K562 (cell line): ENCODE measurements at regions not wholly inside any gene's neighbourhood (a gene's known extent, or its start where the extent isn't known, plus 50 kb on each side); places are given as distances from the start of the nearest gene placed in this dataset.

Source experiments
- ATAC-seq: fragments of 200-7000 bp; cut with Tn5 transposase; 3 replicates; pipeline ENCODE4 v1.9.1; 2020; ENCODE audit warnings: moderate library complexity
- BruUV-seq: library from RNA; stranded (reverse); fragments of 400-500 nt; replicated peaks from 2 replicates; lab custom pipeline; 2021; lab: Mats Ljungman, UMichigan
- CTCF ChIA-PET: fragments of 300-600 bp; formaldehyde crosslinking; extraction: SDS; loops from one replicate; lab custom pipeline; 2021; ENCODE audit warnings: low intra/inter-chr PET ratio; lab: Yijun Ruan, JAX
- POLR2A ChIA-PET: fragments of 300-600, 350-650 bp; sonication (Branson Sonifier 250); formaldehyde crosslinking; extraction: SDS; loops from one replicate; lab custom pipeline; 2021; ENCODE audit warnings: antibody characterized with exemption, inconsistent platforms; lab: Yijun Ruan, JAX
- DNase-seq, 4 experiments: peaks; one replicate each; pipeline versions ENCODE4 v3.0.0 to v3.0.0-alpha.2; 2011 to 2018; ENCODE audit warnings: low spot score in 3 of 4, mixed read lengths in 3 of 4; ENCODE audit errors: extremely low read depth in 1 of 4
- FAIRE-seq: peaks from 2 replicates; lab custom pipeline; 2011; peaks lifted over from hg19 to GRCh38; lab: Jason Lieb, UNC
- H2AFZ ChIP-seq: 2 replicates; pipeline ENCODE4 v1.6.0; 2011; ENCODE audit warnings: low read depth, low read length, control low read depth, inconsistent platforms
- H3K27ac ChIP-seq: fragments of 200-600 bp; 3 replicates; pipeline ENCODE4 v1.8.0; 2011; ENCODE audit warnings: low read depth, mild to moderate bottlenecking, control low read depth, inconsistent platforms, low read length, moderate library complexity, mixed read lengths; ENCODE audit errors: extremely low read depth
- H3K27me3 ChIP-seq, 2 experiments: fragments of 300-600 bp in 1 of 2; 2 replicates in 1 of 2; 3 replicates in 1 of 2; pipeline versions ENCODE4 v1.6.0 to v1.8.0; 2011; ENCODE audit warnings: inconsistent platforms in 2 of 2, low read length in 2 of 2, mild to moderate bottlenecking in 1 of 2, mixed read lengths in 1 of 2, moderate library complexity in 1 of 2; ENCODE audit not compliant: control insufficient read depth in 2 of 2, insufficient read depth in 2 of 2
- H3K36me3 ChIP-seq: fragments of 300-600 bp; 3 replicates; pipeline ENCODE4 v1.8.0; 2011; ENCODE audit warnings: mild to moderate bottlenecking, low read length, inconsistent platforms; ENCODE audit not compliant: control insufficient read depth, insufficient read depth
- H3K4me1 ChIP-seq, 2 experiments: fragments of 200-600 bp in 1 of 2; replicated peaks in 1 of 2; 2 replicates in 1 of 2; 3 replicates in 1 of 2; pipeline versions ENCODE4 v1.5.1 to v1.8.0; 2011; ENCODE audit warnings: inconsistent platforms in 2 of 2, low read length in 2 of 2, mild to moderate bottlenecking in 1 of 2, mixed read lengths in 1 of 2, moderate library complexity in 1 of 2; ENCODE audit not compliant: control insufficient read depth in 2 of 2, insufficient read depth in 2 of 2
- H3K4me2 ChIP-seq: 2 replicates; pipeline ENCODE4 v1.6.1; 2011; ENCODE audit warnings: low read length, control low read depth, inconsistent platforms, mixed read lengths; ENCODE audit not compliant: insufficient read depth
- H3K4me3 ChIP-seq: fragments of 200-600 bp; sonication (generic), shearing (Covaris generic); 2 replicates; pipeline ENCODE4 v1.5.1; 2016; ENCODE audit warnings: control low read depth, inconsistent platforms
- H3K79me2 ChIP-seq: fragments of 200-600 bp; 3 replicates; pipeline ENCODE4 v1.8.0; 2011; ENCODE audit warnings: low read length, inconsistent platforms; ENCODE audit not compliant: control insufficient read depth, insufficient read depth
- H3K9ac ChIP-seq, 2 experiments: 2 replicates each; pipeline versions ENCODE4 v1.6.0 to v1.6.1; 2011; ENCODE audit warnings: low read depth in 2 of 2, low read length in 2 of 2, control low read depth in 1 of 2, inconsistent platforms in 1 of 2, mild to moderate bottlenecking in 1 of 2, mixed read lengths in 1 of 2; ENCODE audit not compliant: insufficient read depth in 1 of 2
- H3K9me1 ChIP-seq: one replicate; pipeline ENCODE4 v1.6.0; 2011; ENCODE audit warnings: inconsistent platforms, mild to moderate bottlenecking, low read length, moderate library complexity; ENCODE audit not compliant: control insufficient read depth, insufficient read depth
- H3K9me3 ChIP-seq: replicated peaks from 2 replicates; pipeline ENCODE4 v1.5.1; 2011; ENCODE audit warnings: low read depth, low read length, inconsistent platforms; ENCODE audit not compliant: control insufficient read depth, insufficient read depth
- H4K20me1 ChIP-seq: replicated peaks from 2 replicates; pipeline ENCODE4 v1.6.1; 2011; ENCODE audit warnings: low read length, inconsistent platforms, mixed read lengths; ENCODE audit not compliant: control insufficient read depth, insufficient read depth
- PKNOX1 ChIP-seq: fragments of 450-650 bp; IDR thresholded peaks from 2 replicates; pipeline ENCODE4 v1.6.1; 2016
- YBX1 ChIP-seq: fragments of 450-650 bp; IDR thresholded peaks from 2 replicates; pipeline ENCODE4 v1.7.1; 2016; ENCODE audit warnings: mild to moderate bottlenecking
- WGBS: fragments of 100-300 bp; shearing (Covaris generic); methylation state at CpG from one replicate; pipeline ENCODE4 v1.1.6; 2016; ENCODE audit warnings: low coverage, mixed read lengths; ENCODE audit not compliant: insufficient coverage; ENCODE audit errors: missing lambda C conversion rate; 5-methylcytosine and 5-hydroxymethylcytosine counted together
- in situ Hi-C: fragments of 300-500 bp; cut with MboI; formaldehyde crosslinking; loops from 4 replicates; pipeline ENCODE4 v1.15.0; 2018; ENCODE audit warnings: inconsistent platforms, mixed read lengths
- intact Hi-C: fragments of 100-400 bp; cut with micrococcal nuclease; formaldehyde crosslinking; loops from 2 replicates; pipeline ENCODE4 v1.14.2; 2022

DNA sequence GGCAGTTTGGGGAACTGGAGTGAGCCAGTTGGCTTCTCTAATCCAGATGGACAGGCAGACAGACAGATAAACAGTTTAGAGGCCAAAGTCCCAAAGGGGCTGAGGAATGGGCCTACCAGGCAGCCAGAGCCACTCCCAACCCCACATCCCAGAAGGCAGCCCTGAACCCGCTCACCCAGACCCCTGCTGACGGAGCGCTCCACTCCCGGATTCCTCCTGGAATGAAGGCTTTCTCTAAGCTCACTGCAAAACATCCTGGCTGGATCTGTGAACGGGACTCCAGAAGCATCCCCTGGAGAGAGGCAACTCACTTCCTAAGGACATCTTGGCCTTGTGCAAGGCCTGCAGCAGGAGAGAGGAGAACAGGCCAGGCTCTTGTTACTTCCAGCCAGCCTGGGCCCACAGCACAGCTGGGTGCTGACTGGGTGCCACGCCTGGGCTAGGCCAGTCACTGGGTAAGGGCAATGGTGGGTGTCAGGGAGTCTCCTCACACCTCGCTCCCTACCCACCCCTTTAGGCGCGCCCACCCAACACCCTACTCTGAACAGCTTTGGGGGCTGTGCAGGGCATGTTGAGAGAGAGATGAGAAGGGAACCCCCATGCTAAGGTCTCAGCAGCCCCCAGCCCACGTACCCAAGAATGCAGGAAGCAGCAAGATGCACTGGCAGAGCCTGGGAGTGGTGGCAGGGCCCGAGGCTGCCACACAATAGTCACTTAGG, 168.6 kb upstream of the ZMIZ1 start:
- peak; percentile 42 for ATAC-seq
- CTCF ChIA-PET: no interaction called here

More for the DNA sequence above, 168.6 kb upstream of the ZMIZ1 start:
- H3K9ac ChIP-seq: 0 out of 4 replicates have a peak overlapping the region, but pooled peaks of 1 of the 2 experiments have one; percentile 14
- FAIRE-seq: no peak
- no peaks in the 10 kb centered on the region for H3K79me2 ChIP-seq
- no peaks in the 10 kb centered on the region for H3K36me3 ChIP-seq
- peaks cover 8% of the 10 kb centered on the region for H4K20me1 ChIP-seq
- WGBS: 2% methylated on average over 11 of the region's 11 CpGs
- H3K27ac ChIP-seq: no peak overlapping the region
- intact Hi-C loops: no loop called here
- no peak overlapping the region for H3K4me3 ChIP-seq
- POLR2A ChIA-PET: interaction anchor here (0.7 kb wide), 1 partner anchor 61 kb away, joined by 3 read pairs; no protein-coding TSS in a partner anchor
- no peaks in the 10 kb centered on the region for H3K4me1 ChIP-seq
- H3K9me3 ChIP-seq: no peaks in the 10 kb centered on the region
- no peak for DNase-seq
- in situ Hi-C loops: no loop called here
- H3K9me1 ChIP-seq: no peaks in the 10 kb centered on the region
- no TSS peak for BruUV-seq
- no peak overlapping the region for H2AFZ ChIP-seq
- H3K4me2 ChIP-seq: no peak overlapping the region
- peaks cover 20 to 38% of the 10 kb centered on the region in 2 experiments for H3K27me3 ChIP-seq
- peak; percentile 36; the same call in 1 of the 2 replicates for TF ChIP-seq PKNOX1
- no peak for TF ChIP-seq YBX1
